GM21528 (cell line): ENCODE measurements at regions not wholly inside any gene's neighbourhood (a gene's known extent, or its start where the extent isn't known, plus 50 kb on each side); places are given as distances from the start of the nearest gene placed in this dataset.

Source experiments
- ATAC-seq: cut with Tn5 transposase; IDR thresholded peaks from one replicate; pipeline ENCODE4 v1.9.1; 2021; ENCODE audit warnings: mild to moderate bottlenecking, moderate library complexity; ENCODE audit not compliant: unreplicated experiment, low FRiP score

DNA sequence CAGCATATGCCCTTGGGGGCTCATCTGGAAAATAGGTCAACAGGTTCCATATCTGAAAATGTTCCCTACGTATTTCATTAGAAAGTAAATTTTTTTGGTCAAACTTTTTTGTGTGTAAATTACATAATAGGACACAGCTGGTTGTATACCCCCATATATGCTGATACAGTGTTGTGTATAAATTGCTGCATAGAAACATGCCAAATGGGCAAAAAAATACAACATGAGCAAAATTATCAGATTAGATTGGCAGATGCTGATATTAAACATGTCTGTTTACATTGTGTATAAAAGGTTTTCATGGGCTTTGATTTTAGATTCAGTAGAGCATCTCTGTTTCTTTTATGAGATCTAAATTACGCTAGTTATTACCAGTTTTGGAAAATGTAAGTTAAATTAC is 2223.0 kb downstream of the MAT2B start:
- ATAC-seq: no peak

DNA sequence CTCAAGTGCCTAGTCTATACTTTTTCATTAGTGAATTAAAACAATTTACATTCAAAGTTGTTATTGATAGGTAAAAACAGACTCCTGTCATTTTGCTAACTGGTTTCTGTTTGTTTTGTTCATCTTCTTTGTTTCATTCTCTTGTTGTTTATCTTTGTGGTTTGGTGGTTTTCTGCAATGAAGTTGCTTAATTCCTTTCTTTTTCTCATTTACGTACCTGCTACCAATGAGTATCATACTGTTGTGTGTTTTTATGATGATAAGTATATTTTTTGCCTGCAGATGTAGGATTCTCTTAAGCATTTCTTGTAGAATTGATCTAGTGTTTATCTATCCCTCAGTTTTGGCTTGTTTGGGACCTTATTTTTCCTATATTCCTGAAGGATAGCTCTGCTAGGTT is 2230.0 kb downstream of the MAT2B start:
- ATAC-seq: no peak

DNA sequence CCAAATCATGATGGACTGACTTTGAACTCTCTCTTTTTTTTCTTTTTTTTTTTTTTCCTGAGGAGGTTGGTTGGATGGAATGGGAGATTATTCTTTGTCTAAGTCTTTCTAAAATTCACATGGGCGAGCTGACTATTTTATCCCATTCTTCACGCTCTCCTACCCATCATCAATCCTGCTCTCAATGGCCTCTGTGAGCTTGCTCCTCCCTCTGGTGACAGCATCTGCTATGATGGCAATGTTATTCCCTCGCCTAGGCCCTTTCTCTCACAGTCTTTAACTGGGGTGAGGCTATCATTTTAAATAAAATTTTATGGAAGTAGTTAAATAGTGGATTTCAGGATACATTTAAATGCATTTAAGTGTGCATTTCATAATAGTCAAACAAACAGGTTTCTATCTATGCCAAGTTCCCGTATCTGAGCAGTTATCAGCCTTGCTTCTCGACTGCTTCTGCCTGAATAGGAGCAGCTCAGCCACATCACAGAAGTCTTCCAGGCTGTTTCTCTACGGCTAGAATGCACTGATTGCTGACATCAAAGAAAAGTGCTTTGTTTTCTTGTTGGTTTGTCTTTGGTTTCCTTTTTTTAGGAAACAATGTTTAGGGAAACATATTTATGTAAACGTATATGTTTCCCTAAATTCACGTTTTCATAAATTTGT is 2233.8 kb downstream of the MAT2B start:
- no peak for ATAC-seq

DNA sequence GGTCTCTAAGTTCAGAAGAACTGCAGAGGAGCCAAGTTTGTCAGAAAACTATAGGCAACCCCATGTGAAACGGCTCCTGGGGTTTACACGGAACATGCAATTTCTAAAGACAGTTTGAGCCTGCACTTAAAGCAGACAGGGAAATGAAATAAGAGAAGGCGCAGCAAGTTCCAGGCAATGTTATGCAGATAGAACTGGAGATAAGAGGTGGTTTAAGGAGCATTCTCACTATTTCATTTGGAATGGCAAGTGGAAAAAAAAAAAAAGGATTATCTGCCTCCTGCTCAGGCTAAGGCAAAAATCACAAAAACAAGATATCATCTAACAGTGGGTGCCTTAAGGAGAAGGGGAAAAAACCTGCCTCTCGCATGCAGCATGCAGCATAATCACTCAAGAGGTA is 2252.4 kb downstream of the MAT2B start:
- no peak for ATAC-seq

DNA sequence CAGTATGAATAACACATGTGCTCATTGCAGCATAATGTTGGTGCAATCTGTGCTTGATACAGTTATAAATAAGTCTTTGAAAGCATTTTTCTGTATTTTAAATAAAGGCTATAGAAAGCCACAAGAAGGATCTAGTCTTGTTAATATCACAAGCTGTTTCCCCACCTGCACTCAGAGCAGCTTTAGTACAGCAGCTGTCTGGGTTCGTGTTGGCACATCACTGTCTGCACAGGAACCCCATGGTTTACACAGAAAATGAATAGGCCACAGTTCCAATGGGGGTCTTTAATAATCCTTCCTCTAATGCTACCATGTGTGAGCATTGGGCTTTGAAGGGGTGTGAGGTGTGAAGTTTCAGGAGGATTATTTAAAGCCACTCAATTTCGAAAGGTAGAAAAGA is 2269.7 kb downstream of the MAT2B start:
- no peak for ATAC-seq

DNA sequence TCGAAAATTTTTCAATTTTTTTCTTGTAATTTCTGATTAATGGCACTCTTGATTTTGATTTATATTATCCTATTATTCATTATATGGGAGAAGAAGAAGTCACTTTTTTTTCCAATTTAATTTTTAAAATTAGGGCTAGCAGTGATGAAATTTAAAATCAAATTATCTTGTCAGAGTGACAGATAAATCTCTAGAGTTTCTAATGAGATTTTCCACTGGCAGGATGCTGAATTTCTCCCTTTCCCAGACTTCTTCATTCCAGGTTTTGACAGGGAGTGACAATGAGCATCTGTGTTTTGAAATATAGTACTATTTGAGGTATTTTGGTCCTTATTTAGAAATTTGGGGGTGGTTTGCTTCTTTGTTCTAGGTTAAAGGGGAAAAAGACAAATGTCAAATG is 2274.1 kb downstream of the MAT2B start:
- ATAC-seq: no peak

DNA sequence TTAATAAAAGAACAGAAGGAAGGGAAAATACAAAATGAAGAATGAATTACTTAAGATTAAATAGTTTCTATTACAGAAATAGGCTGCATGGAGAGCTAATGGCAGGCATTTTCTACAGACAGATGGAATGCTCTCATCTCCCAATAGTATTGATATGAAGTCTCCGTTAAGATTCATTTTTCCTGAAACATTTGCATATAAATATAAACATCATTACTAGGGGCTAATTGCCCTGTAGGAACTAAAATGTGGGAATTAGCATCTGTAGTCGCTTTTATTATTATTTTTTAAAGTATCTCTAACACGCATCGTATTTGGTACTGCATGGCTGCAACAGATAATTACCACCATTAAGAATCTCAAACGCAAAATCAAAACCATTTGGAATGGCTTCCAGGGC is 2275.5 kb downstream of the MAT2B start:
- ATAC-seq: no peak

DNA sequence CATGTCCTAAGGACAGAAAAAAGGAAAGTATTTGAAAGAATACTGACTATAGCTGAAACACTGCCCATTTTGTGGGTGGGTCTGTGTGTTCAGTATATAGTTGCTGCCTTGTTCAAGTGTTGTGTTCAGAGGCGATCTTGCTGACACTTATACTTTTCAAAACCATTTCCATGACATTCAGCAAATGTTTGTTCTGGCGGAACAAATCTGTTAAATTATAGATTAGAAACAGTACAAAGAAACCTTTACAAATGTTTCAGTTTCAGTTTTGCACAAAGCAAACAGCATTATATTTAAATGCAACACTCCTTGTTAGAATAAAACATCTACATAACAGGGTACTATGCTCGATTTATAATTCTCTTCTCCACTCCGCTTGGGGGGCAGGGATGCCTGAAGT is 2276.3 kb downstream of the MAT2B start:
- ATAC-seq: no peak

DNA sequence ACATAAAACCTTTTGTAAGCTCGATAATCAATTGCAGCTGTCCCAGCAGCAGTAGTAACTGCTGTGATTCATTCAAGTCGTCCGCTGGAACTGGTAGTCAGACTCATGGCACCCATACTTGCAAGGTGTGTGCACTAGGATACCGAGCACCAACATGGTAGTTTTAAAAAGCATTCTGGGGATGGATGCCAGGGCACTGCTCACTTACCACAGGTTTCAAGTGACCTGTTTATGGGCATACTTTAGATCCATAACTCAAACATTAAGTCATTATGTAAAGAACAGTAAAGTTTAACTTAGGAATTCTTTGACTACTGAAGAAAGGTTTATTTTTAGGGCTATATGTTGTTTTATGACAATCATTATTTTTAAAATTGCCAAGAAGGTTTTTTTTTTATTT is 2277.6 kb downstream of the MAT2B start:
- no peak for ATAC-seq

DNA sequence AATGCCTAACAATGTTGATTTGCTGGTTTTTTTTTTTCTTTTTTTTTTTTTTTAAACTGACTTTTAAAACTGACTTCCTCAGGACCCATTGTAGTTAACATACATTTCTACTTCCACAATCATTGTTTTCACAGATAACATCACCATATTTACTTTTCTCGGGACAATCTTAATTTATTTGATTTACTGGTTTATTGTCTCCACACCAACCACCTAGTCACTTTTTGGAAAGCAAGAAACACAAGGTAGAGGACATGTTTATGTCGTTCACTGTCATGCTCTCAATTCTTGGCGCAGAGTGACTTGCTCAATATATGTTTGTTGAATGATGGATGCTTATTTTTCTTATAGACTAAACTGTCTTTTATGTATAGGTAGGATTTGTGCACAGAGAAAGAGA is 2280.7 kb downstream of the MAT2B start:
- no peak for ATAC-seq

DNA sequence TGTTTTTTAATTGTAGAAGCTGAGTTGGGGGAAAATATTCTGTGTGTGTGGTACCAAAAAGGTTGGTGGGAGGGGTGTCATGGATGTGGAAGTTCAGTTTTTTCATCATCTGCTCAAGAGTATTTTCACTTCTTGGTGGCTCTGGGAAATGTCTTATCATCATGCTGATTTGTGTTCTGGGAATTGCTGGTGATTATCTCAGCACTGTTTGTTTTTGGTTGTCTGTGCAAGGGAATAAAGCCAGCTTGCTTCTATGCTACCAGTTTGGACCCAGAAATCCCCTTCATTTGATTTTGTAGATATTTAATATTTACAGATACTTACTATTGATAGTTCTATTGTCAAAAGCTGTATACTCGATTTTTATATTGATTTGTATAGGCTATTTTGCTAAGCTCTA is 2289.7 kb downstream of the MAT2B start:
- ATAC-seq: no peak

DNA sequence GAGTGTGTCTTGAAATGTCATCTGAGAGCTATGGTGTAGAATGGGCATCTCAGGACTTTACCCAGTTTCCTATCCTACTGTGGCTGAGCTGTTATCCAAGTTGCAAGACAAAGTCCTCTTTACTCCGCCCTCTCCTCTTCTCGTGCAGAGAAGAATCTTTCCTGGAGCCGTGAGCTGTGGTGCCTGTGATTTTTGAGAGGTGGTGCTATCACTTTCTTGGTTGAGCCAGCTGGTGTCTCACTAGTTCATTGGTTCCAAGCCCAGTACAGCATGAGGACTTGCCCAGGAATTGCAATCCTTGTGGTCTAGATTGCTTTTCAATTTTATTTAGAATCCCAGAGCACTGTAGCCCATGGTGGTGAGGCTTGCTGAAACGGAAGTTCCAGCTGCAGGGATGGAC is 2300.3 kb downstream of the MAT2B start:
- ATAC-seq: no peak

DNA sequence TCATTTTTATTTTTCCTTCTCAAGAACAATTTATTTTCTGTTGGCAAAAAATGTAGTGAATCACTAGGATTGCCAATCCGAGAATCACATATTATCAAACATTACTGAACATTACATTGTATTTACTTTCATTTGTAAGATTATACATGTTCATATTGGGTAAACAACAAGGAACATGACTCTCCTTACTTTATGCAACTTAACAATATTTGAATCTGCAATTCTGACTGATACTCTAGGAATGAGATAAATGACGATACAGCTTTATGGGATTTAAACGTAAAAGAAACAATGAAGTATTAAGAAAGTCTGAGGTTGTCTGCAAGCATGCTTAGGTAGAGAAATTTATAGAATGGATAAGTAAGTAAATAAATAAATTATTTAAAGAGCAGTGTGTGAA is 2302.9 kb downstream of the MAT2B start:
- no peak for ATAC-seq

DNA sequence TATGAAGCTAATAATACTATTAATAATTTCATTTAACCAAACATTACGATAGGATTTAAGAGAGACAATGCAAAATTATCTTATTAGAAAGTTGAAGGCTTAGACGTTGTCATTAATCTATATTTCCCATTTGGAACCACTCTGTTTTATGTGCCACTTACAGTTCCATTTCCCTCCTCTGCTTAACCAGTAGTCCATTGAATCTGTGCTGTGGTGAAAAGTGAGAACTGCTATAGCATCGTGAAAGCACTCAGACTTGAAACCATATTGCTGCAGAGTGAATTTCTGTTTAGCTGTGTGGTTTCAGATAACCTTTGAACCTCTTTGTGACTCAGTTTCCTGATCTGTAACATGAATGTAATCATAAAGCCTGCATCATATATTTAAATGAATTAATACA is 2304.5 kb downstream of the MAT2B start:
- no peak for ATAC-seq

DNA sequence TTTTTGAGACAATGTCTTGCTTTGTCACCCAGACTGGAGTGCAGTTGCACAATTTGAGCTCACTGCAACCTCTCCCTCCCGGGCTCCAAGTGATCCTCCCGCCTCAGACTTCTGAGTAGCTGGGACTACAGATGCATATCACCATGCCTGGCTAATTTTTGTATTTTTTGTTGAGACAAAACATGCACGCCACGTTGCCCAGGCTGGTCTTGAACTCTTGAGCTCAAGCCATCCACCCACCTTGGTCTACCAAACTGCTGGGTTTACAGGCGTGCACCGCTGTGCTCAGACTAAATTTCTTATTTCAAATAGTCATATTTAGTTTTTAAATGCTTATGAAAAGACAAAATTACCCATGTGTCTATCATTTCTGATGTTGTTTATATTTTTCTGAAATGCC is 2324.1 kb downstream of the MAT2B start:
- ATAC-seq: no peak

DNA sequence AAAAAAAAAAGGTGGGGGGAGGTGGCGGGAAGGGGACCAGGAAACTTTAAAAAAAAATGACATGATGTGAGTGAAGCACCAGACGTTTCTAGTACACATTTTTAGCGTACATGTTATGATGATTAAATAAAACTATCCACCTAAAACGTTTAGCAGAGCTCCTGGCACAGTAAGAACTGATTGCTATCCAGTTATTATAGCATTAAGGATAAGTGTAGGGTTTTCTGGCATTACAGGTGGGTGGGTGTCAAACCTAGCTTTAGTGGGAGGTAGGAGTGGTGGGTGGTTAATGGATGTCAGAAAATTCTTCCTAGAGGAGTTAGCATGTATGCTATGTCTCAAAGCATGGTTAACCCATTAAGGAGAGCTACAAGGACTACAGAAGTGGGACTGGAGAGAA is 2329.5 kb downstream of the MAT2B start:
- no peak for ATAC-seq

DNA sequence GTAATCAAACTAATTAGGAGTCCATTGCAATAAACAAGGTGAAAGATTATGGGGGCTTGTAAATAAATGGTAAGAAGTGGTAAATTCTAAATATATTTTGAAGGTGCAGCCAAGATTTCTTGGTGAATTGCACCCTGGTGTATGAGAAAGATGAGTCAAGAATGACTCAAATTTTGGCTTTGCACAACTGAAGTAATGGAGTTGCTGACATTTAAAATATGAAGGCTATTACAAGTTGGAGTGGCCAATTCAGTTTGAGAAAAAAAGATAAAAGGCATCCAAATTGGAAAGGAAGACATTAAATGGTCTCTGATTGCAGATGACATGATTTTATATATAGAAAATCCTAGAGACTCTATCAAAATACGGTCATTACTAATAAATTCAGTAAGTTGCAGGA is 2330.6 kb downstream of the MAT2B start:
- no peak for ATAC-seq

DNA sequence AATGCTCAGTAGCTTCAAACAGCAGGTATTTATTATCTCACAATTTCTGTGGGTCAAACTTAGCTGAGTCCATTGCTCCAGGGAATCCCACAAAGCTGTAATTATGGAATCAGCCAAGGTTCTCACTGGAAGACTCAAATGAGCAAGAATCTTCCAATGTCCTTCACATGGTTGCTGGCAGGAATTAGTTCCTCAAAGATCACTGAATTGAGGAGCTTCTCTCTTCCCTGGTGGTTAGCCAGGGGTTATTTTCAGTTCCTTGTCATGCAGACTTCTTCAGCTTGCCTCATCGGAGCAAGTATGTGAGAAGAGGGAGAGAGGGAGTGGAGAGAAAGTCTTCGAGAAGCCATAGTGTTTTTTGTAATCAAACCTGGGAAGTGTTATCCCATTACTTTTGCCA is 2331.9 kb downstream of the MAT2B start:
- no peak for ATAC-seq

DNA sequence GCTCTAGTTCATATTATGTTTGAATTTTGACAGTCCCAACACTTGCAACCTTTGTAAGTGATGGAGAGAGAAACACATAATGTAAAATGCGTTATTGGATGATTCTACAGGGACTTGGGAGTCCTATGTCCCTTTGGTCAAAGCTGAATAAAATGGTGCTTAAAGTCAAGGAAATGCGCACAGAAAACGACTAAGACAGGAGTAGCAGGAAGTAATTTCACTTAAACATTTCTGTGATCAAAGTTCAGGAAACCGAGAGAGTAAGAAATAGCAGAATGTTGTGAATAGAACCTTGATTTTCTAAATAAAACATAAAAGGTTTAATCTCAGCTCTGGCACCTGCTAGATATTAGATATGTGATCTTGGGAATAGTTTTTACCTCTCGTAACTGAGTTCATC is 2339.2 kb downstream of the MAT2B start:
- ATAC-seq: no peak

DNA sequence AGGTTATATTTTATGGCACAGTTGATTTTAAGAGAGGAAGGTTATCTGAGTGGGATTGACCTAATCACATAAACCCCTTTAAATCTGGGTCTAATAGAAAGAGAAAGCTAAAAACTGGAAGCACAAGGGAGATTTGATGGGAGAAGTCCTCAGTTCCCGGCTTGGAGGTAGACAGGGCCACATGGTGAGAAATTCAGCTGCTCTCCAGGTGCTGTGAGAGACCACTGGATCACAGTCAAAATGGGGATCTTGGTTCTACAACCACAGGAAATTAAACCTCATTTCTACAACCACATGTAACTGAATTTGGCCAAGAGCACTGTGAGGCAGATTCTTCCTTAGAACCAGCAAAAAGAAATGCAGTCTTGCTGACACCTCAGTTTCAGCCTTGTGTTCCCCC is 2352.7 kb downstream of the MAT2B start:
- ATAC-seq: no peak

DNA sequence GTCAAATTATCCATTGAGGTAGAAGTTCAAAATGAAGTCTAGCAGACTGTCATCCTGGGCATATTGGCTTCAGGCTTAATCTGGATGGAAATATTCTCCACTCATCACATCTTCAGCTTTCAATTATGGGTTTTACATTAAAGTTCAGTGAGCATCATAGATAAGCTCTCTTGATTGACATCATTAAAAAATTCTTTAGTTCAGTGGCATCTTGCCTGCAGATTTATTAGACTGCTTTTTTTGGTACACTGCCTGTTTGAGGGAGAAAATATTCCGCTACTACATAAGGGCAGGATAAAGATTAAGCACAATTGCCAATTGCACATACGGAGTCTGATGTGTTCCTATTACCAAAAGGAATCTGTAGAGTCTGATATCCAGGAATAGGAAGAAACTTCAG is 2353.8 kb downstream of the MAT2B start:
- no peak for ATAC-seq

DNA sequence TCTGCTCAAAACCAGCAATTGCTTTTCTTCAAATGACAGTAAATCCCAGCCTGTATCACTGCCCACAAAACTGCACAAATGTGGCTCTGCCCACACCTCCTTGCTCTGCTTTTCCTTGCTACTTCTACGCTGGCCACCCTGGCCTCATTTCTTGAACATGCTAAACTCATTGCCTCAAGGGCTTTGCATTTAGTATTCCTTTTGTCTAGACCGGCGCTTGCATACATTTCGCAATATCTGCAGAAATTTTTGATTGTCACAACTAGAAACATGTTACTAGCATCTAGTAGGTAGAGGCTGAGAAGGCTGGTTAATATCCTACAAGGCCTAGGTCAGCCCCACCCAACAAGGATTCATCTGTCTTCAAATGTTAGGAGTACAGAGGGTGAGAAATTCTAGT is 2357.8 kb downstream of the MAT2B start:
- ATAC-seq: no peak

DNA sequence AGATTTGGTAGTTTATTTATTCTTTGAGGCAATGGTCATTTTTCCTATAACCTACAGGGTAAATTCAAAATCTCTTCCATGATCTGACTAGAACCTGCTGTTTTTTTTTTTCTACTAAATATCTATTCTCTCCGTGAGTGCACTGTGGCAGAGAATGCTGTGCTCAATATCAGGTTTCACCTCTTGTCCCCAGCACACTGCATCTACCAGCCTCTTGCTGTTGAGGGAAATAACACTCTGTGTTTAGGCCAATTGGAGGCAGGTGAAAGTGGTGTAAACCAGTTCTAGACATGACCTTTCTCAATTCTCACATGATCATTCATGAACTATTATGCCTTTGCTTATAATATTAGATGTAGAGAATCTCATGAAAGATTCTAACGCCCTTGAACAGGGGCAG is 2365.9 kb downstream of the MAT2B start:
- no peak for ATAC-seq
